ENCODE measurements at regions not wholly inside any gene's neighbourhood (a gene's known extent, or its start where the extent isn't known, plus 50 kb on each side); places are given as distances from the start of the nearest gene placed in this dataset.
"Not testable (repeated sequence)": the region's sequence is repeated elsewhere in the genome, so short reads cannot be mapped to it uniquely, and the experiment has no call there.

DNA sequence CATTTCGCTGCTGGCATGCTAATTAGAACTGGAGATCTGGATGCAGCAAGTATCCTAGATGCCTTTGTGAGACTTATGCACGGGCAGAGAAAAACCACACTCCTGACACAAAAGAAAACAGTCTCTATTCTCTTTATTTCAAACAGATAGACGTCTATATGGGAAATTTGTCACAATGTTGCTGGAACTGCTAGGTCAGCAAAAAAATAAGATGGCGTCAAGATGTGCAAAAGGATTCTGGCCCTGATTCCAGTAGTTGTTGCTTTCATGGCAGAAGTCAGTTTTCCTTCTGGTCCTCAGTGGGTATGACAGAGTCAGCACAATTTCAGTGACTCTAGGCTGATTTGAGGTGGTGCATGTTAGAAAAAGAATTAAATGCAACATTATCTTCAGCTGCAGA is 1068.0 kb downstream of the SLITRK5 start:
- DNase-seq, result no peak

DNA sequence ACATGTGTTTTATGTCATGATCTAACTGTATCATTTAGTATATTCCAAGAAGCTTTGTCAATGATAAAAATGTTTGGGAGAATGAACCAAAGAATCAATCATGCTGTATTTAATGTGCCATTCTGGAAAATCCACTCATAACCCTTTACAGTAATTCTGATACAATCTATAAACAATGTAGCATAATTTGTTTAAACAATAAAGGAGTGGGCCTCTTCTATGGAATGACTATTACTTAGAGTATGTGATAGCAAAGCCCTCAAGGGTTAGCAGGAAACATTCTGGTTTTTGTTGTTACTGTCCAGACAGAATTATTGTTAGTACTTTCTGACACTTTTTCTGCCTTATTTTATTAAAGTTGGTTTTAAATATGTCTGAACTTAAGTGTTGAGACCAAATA is 1073.1 kb downstream of the SLITRK5 start:
- DNase-seq, result no peak

DNA sequence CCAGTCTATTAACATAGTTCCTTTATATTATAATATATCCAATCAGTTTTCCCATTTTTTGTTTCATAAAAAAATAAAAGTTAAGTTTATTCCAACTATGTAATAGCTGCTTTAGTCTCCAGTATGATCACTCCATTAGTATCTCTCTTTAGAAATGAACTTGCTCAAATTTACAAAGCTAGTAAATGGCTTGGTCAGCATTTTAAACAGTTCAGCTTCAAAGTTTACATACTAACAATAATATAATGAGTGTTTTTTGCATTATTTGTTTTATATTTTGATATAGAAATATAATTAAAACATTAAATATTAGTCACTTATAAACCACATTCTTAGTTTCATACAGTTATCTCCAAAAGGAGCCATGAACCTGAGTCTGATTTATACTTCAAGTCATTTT is 1073.8 kb downstream of the SLITRK5 start:
- no peak for DNase-seq

DNA sequence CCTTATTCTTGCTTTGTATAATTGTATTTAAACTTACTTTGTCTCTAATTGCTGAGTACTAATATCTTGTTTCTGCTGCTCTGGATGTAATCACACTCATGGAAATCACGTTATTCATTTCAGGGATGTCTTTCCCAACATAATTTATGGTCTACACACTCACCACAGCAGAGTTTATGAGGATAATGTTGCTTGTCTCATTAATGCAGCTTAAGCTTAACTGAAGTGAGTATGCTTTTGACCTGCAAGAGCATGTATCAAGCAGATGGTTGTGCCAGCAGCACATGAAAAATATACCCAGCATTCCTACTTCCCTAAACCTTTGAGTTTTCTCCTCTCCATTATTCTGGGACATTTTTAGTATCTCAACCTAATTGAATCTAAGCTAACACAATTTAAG is 1080.9 kb downstream of the SLITRK5 start:
- DNase-seq, result no peak

DNA sequence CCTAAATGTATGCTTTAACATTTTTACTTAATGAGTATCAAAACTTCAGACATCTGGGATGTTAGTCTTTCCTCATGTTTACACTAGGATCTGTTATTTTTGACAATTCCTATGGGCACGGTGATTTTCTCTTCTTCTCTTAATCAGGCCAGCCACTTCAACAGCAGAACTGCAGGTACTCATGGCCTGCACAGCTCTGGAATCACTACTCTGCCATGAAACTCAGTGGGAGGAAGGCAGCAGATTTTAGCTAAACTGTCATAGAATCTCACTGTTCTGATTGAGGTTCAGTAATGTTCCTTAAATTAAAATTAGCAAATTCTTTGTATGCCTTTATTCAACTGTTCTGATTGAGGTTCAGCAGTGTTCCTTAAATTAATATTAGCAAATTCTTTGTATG is 1083.0 kb downstream of the SLITRK5 start:
- DNase-seq, result no peak

DNA sequence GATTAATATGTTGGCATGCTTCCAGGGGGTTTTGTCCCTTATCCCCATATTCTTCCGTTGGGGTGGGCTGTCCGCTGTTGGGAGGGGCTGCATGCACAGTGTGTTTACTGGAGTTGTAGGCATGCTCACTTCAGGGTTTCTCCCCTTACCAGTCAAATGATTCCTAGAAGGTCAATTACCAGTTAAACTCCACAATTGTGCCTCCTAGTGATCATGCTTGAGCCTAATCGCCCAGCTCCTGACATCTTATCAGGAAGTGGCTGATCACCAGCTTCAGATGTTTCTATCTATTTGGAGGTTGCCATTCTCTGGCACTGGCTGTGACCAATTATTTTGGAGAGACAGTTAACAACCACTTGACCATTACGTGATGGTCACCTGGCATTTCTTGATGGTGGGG is 1090.0 kb downstream of the SLITRK5 start:
- no peak for DNase-seq

DNA sequence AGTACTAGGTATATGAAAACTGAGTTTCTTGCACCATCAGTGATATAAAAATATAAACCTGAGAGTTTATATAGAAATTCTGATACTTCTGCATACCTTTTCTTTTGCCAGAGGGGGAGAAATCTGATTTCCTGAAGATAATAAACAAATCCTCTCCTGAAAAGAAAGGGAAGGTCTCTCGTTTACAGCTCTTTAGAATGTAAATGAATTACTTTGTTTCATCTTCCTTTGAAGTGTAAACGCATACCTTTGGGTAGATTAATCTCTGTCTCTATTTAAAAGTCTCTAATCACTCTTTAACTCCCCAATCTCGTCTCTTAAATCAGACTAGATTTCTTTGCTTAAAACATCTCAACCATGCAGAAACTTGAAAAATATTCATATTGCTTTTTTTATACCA is 1092.9 kb downstream of the SLITRK5 start:
- DNase-seq, result no peak

- no peak for DNase-seq
Measured at GRCh38 chr13:88800505-88800904, 1129.3 kb downstream of the SLITRK5 start.

DNA sequence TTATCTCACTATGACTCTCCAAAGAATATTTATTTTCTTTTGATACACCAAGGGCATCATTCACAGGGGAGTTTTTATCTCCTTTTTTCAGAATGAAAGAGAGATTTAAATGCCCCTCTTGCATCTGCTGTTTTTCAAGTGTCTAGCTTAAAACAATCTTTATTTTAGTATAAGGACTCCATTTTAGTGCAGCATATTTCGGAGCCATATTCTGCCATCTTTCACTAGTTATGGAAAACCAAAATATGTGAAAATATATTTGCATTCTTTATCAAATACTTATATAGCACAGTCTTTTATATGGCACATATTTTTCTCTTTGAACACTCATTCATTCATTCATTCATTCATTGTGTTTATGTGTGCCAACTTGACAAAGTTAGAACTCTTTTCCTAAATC is 1130.2 kb downstream of the SLITRK5 start:
- DNase-seq, result no peak

DNA sequence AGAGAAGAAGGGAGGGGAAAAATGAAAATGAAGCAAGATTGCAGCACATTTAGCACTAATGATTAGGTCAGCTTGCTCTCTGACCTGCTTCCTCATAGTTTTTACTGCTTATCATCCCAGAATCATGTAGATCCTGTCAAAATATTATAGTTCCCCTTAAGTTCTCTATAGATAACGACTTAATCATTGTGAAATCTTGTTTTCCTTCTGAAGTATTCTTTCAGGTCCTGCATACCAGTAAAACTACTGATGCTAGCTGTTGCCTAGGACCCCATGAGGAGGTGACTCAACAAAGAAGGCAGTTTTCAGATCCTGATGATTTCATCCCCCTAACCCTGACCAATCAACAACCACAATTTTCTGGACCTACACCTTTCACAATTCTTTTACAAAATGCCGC is 1131.7 kb downstream of the SLITRK5 start:
- no peak for DNase-seq

DNA sequence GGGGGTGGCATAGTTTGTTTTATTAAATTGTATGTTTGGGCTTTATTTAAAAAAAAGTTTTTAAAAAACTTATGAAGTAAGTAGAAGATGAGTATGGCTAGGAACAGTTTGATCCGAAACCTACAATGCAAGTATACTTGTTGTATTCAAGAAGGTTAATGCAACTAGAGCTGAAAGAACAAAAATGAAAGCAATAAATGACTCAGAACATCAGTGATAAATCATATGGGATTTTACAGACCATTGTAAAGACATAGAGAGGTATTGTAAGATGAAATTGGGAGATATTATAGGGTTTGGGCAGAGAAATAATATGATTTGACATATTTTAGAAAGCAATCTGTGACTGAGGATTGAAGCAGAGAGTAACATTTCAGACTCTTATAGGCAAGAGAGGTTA is 1135.3 kb downstream of the SLITRK5 start:
- no peak for DNase-seq

- no peak for DNase-seq
Measured at GRCh38 chr13:88817560-88817959, 1146.4 kb downstream of the SLITRK5 start.

DNA sequence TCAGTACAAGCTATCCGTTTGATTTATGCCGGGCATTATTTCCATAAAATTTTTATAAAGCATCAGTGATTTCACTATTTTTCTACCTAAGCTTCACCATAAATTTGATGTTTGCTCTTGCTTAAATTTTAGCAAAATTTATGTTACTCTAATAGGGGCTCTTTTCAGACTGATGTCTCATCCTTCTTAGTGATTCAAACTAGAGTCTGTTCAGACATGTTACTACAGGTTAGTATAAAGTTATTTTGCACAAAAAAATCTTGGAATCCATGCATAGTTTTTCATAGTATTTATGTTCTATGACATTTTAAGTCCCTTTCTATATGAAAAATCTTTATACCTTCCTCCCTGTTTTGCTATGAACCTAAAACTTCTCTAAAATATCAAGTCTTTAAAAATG is 1151.9 kb downstream of the SLITRK5 start:
- no peak for DNase-seq

DNA sequence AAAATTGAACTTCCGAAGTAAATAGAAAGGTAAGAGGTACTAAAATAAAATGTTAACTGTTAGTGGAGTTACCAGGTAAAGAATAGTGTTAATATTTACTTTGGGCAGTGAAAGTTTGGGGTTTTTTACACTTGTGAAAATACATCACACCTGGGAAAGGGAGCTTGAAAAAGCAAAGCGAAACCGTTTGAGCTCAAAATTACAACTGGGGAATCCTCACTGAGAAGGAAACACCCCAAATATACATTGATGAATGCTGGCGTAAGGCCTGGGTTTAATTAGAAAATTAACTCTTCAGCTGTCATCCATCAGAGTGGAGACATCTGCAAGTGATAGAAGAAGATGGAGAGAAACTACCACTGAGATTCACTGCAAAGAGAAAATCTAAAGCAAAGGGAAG is 1153.0 kb downstream of the SLITRK5 start:
- DNase-seq, result no peak

DNA sequence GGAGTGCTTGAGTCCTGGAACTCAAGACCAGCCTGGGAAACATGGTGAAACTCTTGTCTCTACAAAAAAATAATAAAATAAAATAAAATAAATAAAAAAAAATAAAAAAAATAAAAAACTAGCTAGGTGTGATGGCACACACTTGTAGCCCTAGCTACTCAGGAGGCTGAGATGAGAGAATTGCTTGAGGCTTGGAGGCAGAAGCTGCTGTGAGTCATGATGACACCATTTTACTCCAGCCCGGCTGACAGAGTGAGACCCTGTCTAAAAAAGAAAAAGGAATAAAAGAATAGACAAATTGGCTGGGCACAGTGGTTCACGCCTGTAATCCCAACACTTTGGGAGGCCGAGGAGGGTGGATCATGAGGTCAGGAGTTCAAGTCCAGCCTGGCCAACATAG is 1168.9 kb downstream of the SLITRK5 start:
- DNase-seq, result no peak

DNA sequence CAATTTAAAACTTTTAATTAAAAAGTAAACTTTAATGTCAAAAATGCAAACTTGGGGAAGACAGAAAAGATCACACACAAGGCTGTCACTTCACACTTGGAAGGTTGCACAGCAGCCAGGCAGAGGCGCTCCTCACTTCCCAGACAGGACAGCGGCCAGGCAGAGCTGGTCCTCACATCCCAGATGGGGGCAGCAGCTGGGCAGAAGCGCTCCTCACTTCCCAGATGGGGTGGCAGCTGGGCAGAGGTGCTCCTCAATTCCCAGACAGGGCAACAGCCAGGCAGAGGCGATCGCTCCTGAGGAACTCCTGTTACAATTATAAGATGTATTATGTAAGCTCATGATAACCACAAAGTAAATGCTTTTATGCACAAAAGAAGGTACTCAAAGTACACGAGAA is 1181.1 kb downstream of the SLITRK5 start:
- not testable (repeated sequence) for DNase-seq

GRCh38 chr13:88857256-88857655 is 1186.1 kb downstream of the SLITRK5 start:
- peak; percentile 86 for DNase-seq

DNA sequence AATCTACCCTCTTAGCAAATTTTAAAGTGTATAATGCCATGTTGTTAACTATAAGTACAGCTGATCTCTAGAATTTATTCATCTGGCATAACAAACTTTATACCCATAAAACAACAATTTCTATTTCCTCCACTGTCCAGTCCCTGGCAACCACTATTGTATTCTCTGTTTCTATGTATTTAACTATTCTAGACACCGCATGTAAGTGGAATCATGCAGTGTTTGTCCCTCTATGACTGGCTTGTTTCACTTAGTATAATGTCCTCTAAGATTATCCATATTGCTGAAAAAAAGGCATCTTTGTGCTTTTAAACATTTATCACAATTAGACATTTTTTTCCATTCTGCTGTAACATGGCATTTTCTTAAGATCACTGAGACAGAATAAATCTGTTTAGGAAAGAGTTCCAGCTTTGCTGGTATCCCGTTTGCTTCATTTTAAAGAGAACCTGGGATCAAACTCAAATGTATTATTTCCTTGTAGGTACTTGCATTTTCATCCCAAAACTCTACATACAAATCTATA is 1191.0 kb downstream of the SLITRK5 start:
- DNase-seq, result no peak

DNA sequence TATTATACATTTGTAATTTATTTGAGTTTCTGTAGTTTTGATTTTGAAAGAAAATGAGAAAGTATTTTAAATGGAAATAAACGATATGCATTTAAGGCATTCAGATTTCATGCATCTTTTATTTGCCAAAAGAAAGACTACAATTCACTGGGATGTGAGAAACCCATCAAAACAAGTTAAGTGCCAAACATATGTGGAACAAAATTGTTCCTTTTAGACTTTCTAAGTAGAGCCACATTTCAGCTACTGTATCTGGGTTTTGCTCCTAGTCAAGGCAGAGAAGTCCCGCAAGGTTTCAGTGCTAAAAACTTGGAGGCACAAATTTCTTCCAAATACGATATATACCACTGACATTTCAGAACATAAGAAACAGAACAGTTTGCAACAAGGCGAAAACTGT is 1191.9 kb downstream of the SLITRK5 start:
- no peak for DNase-seq

DNA sequence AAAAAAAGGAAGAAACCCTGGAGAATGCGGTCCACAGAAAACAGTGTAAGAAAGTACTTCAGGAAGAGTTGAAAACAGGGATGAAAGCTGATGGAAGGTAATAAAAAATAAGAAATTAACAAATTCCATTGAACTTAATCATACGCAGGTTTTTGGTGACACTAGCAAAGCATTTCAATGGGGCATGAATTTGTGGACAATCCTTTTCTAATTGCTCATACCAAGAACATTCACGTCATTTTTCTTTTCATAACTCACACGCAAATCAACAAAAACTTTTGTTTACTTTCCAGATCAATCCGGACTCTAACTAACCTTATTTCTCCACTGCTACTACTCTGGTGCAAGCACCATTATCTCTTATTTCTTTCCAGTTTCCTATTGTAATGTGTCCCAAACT is 1195.0 kb downstream of the SLITRK5 start:
- DNase-seq, result no peak

GRCh38 chr13:88883741-88884140 is 1212.6 kb downstream of the SLITRK5 start:
- DNase-seq, result no peak

- no peak for DNase-seq
Measured at GRCh38 chr13:88887045-88887662, 1216.0 kb downstream of the SLITRK5 start.

DNA sequence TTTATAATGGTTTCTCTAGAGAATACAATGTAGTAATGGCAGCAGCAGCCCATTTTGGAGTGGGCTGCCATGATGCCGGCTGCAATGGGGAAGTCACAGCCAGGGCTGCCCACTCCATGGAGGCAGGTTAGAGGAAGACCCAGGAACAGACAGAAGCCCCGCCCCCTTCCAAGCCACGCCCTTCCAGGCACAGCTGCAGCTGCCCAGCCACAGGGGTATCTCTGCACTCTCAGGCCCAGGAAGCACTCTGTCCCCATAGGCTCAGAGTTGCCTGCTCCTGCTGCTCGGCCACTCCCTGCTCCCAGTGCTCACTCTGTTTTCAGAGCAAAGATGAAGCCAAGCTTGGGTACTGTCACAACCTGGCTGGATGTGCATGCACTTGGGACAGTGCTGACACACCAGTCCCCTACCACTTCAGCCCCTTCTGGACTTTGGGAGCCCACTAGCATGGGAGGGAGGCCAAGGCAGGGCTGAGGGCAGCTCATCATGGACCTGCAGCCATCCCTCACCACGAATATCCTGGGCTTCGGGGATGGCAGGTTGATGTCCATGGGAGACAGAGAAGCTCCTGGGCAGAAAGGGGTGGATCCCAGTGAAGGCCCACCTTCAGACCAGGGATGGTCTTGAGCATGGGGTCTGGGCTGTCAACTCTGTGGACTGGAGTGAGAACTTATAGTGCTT is 1224.2 kb downstream of the SLITRK5 start:
- DNase-seq, result no peak

- no peak for DNase-seq
Measured at GRCh38 chr13:88896466-88896865, 1225.3 kb downstream of the SLITRK5 start.

GRCh38 chr13:88908961-88909441 is 1237.8 kb downstream of the SLITRK5 start:
- no peak for DNase-seq
